Endothelial cell of umbilical vein (primary cell): ENCODE measurements at regions not wholly inside any gene's neighbourhood (a gene's known extent, or its start where the extent isn't known, plus 50 kb on each side); places are given as distances from the start of the nearest gene placed in this dataset.

Experiments used
- BruUV-seq: library from RNA; stranded (reverse); fragments of 400-500 nt; replicated peaks from 2 replicates; lab custom pipeline; 2021; lab: Mats Ljungman, UMichigan
- CTCF ChIA-PET: fragments of 300-600, 350-600 bp; sonication (Branson Sonifier 250); formaldehyde crosslinking; loops from one replicate; lab custom pipeline; 2021; ENCODE audit warnings: antibody characterized with exemption, inconsistent platforms; lab: Charles Lee
- POLR2A ChIA-PET: fragments of 300-600, 350-600 bp; sonication (Branson Sonifier 250); formaldehyde crosslinking; loops from one replicate; lab custom pipeline; 2021; ENCODE audit warnings: antibody characterized with exemption, inconsistent platforms; lab: Charles Lee
- DNase-seq: peaks from one replicate; pipeline ENCODE4 v3.0.0-alpha.2; 2011; ENCODE audit warnings: low read depth, low spot score
- FAIRE-seq: peaks from 2 replicates; lab custom pipeline; 2011; peaks lifted over from hg19 to GRCh38; lab: Jason Lieb, UNC
- H2AFZ ChIP-seq: 2 replicates; pipeline ENCODE4 v1.6.0; 2012; ENCODE audit warnings: low read depth, low read length, control low read depth, inconsistent platforms
- H3K27ac ChIP-seq: 2 replicates; pipeline ENCODE4 v1.5.1; 2011; ENCODE audit warnings: low read depth, mild to moderate bottlenecking, control low read depth, low read length, moderate library complexity; ENCODE audit not compliant: insufficient read depth
- H3K27me3 ChIP-seq, 2 experiments: 2 replicates each; pipeline versions ENCODE4 v1.6.0 to v1.6.1; 2011; ENCODE audit warnings: low read length in 2 of 2, mixed read lengths in 1 of 2; ENCODE audit not compliant: control insufficient read depth in 2 of 2, insufficient read depth in 2 of 2
- H3K36me3 ChIP-seq, 2 experiments: 2 replicates in 1 of 2; 3 replicates in 1 of 2; pipeline ENCODE4 v1.5.1; 2011; ENCODE audit warnings: low read length in 2 of 2, mild to moderate bottlenecking in 1 of 2, moderate library complexity in 1 of 2; ENCODE audit not compliant: control insufficient read depth in 2 of 2, insufficient read depth in 2 of 2; ENCODE audit errors: extremely low read depth in 1 of 2
- H3K4me1 ChIP-seq: 3 replicates; pipeline ENCODE4 v1.5.1; 2011; ENCODE audit warnings: mild to moderate bottlenecking, low read length; ENCODE audit not compliant: control insufficient read depth, insufficient read depth; ENCODE audit errors: extremely low read depth
- H3K4me2 ChIP-seq: 2 replicates; pipeline ENCODE4 v1.6.1; 2011; ENCODE audit warnings: low read length, control low read depth, mixed read lengths; ENCODE audit not compliant: insufficient read depth
- H3K4me3 ChIP-seq, 3 experiments: fragments of 200-600 bp in 1 of 3; sonication (generic), shearing (Covaris generic) in 1 of 3; replicated peaks in 1 of 3; 2 replicates each; pipeline ENCODE4 v1.5.1; 2011 to 2016; ENCODE audit warnings: control low read depth in 3 of 3, low read length in 3 of 3, mild to moderate bottlenecking in 2 of 3, inconsistent platforms in 1 of 3, low read depth in 1 of 3, moderate library complexity in 1 of 3; ENCODE audit not compliant: insufficient read depth in 1 of 3
- H3K79me2 ChIP-seq: 2 replicates; pipeline ENCODE4 v1.6.0; 2012; ENCODE audit warnings: low read length, inconsistent platforms; ENCODE audit not compliant: control insufficient read depth, insufficient read depth
- H3K9ac ChIP-seq: replicated peaks from 2 replicates; pipeline ENCODE3; 2011; ENCODE audit warnings: low read length, control low read depth; ENCODE audit not compliant: insufficient read depth; ENCODE audit errors: extremely low read depth
- H3K9me1 ChIP-seq: replicated peaks from 3 replicates; pipeline ENCODE4 v1.6.0; 2011; ENCODE audit warnings: mild to moderate bottlenecking, low read length; ENCODE audit not compliant: control insufficient read depth, insufficient read depth; ENCODE audit errors: extremely low read depth
- H3K9me3 ChIP-seq: replicated peaks from 2 replicates; pipeline ENCODE4 v1.5.1; 2012; ENCODE audit warnings: low read length, inconsistent platforms; ENCODE audit not compliant: control insufficient read depth, insufficient read depth
- H4K20me1 ChIP-seq: replicated peaks from 2 replicates; pipeline ENCODE3; 2011; ENCODE audit warnings: mild to moderate bottlenecking, low read length; ENCODE audit not compliant: control insufficient read depth, insufficient read depth; ENCODE audit errors: extremely low read depth
- EZH2 ChIP-seq: IDR thresholded peaks from 2 replicates; pipeline ENCODE4 v1.6.1; 2012; ENCODE audit warnings: borderline replicate concordance, low read depth, mild to moderate bottlenecking, moderate library complexity, low read length, inconsistent platforms; ENCODE audit not compliant: severe bottlenecking
- FOS ChIP-seq: IDR thresholded peaks from 2 replicates; pipeline ENCODE4 v1.6.1; 2011; ENCODE audit warnings: mild to moderate bottlenecking, low read length, moderate library complexity, borderline replicate concordance; ENCODE audit not compliant: insufficient read depth
- GATA2 ChIP-seq: IDR thresholded peaks from 2 replicates; pipeline ENCODE4 v1.7.0; 2011; ENCODE audit warnings: low read depth, mild to moderate bottlenecking, moderate library complexity, mixed read lengths, low read length; ENCODE audit not compliant: insufficient read length, insufficient read depth
- JUN ChIP-seq: IDR thresholded peaks from 2 replicates; pipeline ENCODE4 v1.6.1; 2011; ENCODE audit warnings: borderline replicate concordance, low read depth; ENCODE audit not compliant: insufficient read length, insufficient read depth
- MAX ChIP-seq: IDR thresholded peaks from 2 replicates; pipeline ENCODE4 v1.6.1; 2011; ENCODE audit not compliant: insufficient read depth, insufficient read length
- MYC ChIP-seq: IDR thresholded peaks from one replicate; pipeline ENCODE4 v1.6.1; 2011; ENCODE audit warnings: mild to moderate bottlenecking, low read depth, low read length
- POLR2A ChIP-seq: IDR thresholded peaks from 2 replicates; pipeline ENCODE4 v1.6.1; 2012; ENCODE audit warnings: low read depth, mild to moderate bottlenecking, control low read depth, low read length
- POLR2AphosphoS5 ChIP-seq: IDR thresholded peaks from 2 replicates; pipeline ENCODE4 v1.6.1; 2012; ENCODE audit warnings: low read depth, mild to moderate bottlenecking, control low read depth, low read length, moderate library complexity; ENCODE audit not compliant: insufficient read depth
- dilution Hi-C: fragments of 300-500 bp; cut with MboI; formaldehyde crosslinking; loops from one replicate; pipeline ENCODE4 v1.15.0; 2019; ENCODE audit warnings: low sequenced_read_pairs; ENCODE audit not compliant: extremely low pct_ligation_motif_present
- intact Hi-C: fragments of 100-400 bp; cut with micrococcal nuclease; formaldehyde crosslinking; loops from one replicate; pipeline ENCODE4 v1.10.0; 2022
- TF ChIP-seq, protein P1 (sequence below), 2 donors: IDR thresholded peaks; 1 replicate in 1 of 2; 2 replicates in 1 of 2; pipeline ENCODE4 v1.5.1; 2011; ENCODE audit warnings: low read length in 2 of 2, mild to moderate bottlenecking in 2 of 2, moderate library complexity in 2 of 2, control low read depth in 1 of 2, inconsistent platforms in 1 of 2, low read depth in 1 of 2; ENCODE audit not compliant: insufficient read depth in 1 of 2; ENCODE audit errors: extremely low read depth in 1 of 2

GRCh38 chr6:22432060-22432459, 135.2 kb upstream of the PRL start:
- no peak overlapping the region for H2AFZ ChIP-seq
- dilution Hi-C loops = no loop called here
- intact Hi-C loops = no loop called here
- H4K20me1 ChIP-seq = no peaks in the 10 kb centered on the region
- no peak overlapping the region for H3K4me3 ChIP-seq
- no peaks in the 10 kb centered on the region for H3K36me3 ChIP-seq
- H3K27me3 ChIP-seq = no peaks in the 10 kb centered on the region
- H3K4me1 ChIP-seq = no peaks in the 10 kb centered on the region
- FAIRE-seq (no peak), DNase-seq (no peak)
- H3K9ac ChIP-seq = no peak overlapping the region
- no peak overlapping the region for H3K27ac ChIP-seq
- ChIA-PET CTCF (interaction anchor here (0.6 kb wide), 1 partner anchor 516 kb away, joined by 3 read pairs; no protein-coding TSS in a partner anchor), POLR2A (no interaction called here)
- no peak overlapping the region for H3K4me2 ChIP-seq
- H3K79me2 ChIP-seq = no peaks in the 10 kb centered on the region
- H3K9me1 ChIP-seq = no peaks in the 10 kb centered on the region
- H3K9me3 ChIP-seq = no peaks in the 10 kb centered on the region
- TF ChIP-seq MAX (no peak), FOS (no peak), GATA2 (no peak), EZH2 (no peak), POLR2AphosphoS5 (no peak), MYC (no peak), JUN (no peak), POLR2A (no peak)
- TF ChIP-seq, protein P1, sequence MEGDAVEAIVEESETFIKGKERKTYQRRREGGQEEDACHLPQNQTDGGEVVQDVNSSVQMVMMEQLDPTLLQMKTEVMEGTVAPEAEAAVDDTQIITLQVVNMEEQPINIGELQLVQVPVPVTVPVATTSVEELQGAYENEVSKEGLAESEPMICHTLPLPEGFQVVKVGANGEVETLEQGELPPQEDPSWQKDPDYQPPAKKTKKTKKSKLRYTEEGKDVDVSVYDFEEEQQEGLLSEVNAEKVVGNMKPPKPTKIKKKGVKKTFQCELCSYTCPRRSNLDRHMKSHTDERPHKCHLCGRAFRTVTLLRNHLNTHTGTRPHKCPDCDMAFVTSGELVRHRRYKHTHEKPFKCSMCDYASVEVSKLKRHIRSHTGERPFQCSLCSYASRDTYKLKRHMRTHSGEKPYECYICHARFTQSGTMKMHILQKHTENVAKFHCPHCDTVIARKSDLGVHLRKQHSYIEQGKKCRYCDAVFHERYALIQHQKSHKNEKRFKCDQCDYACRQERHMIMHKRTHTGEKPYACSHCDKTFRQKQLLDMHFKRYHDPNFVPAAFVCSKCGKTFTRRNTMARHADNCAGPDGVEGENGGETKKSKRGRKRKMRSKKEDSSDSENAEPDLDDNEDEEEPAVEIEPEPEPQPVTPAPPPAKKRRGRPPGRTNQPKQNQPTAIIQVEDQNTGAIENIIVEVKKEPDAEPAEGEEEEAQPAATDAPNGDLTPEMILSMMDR (IDR thresholded peaks at IDR 0.05; ENCODE audit: extremely low read depth in 1 of 2, insufficient read depth in 1 of 2, low read depth in 1 of 2, low read length in 2 of 2) = no peak
- BruUV-seq = no TSS peak
